RWPE2 (cell line): ENCODE measurements at regions not wholly inside any gene's neighbourhood (a gene's known extent, or its start where the extent isn't known, plus 50 kb on each side); places are given as distances from the start of the nearest gene placed in this dataset.
A peak's percentile ranks its signal among the peaks of the same experiment; 100 is the strongest.

ENCODE experiments used
- ATAC-seq: fragments of 200-7000 bp; cut with Tn5 transposase; 3 replicates; pipeline ENCODE4 v1.9.1; 2021; ENCODE audit warnings: low read depth
- DNase-seq: peaks from one replicate; pipeline ENCODE4 v3.0.0-alpha.2; 2020; ENCODE audit warnings: low spot score
- H3K27ac ChIP-seq: fragments of 450-650 bp; 2 replicates; pipeline ENCODE4 v1.5.1; 2017; ENCODE audit warnings: mild to moderate bottlenecking; ENCODE audit not compliant: poor library complexity, severe bottlenecking
- H3K27me3 ChIP-seq: fragments of 250-450 bp; sonication (Bioruptor Pico); 2 replicates; pipeline ENCODE4 v1.5.1; 2021; ENCODE audit warnings: mild to moderate bottlenecking, moderate library complexity; ENCODE audit not compliant: insufficient read depth, poor library complexity, severe bottlenecking
- H3K36me3 ChIP-seq: fragments of 250-450 bp; sonication (Bioruptor Pico); 2 replicates; pipeline ENCODE4 v1.5.1; 2020; ENCODE audit warnings: low read depth, mild to moderate bottlenecking, moderate library complexity
- H3K4me1 ChIP-seq: fragments of 250-450 bp; sonication (Bioruptor Pico); 2 replicates; pipeline ENCODE4 v1.5.1; 2021; ENCODE audit warnings: mild to moderate bottlenecking, moderate library complexity; ENCODE audit not compliant: insufficient read depth, poor library complexity, severe bottlenecking
- H3K4me3 ChIP-seq: fragments of 250-450 bp; sonication (Bioruptor Pico); 2 replicates; pipeline ENCODE4 v1.5.1; 2021; ENCODE audit warnings: mild to moderate bottlenecking, moderate library complexity; ENCODE audit not compliant: severe bottlenecking
- H3K9me3 ChIP-seq: fragments of 250-450 bp; sonication (Bioruptor Pico); 2 replicates; pipeline ENCODE4 v1.5.1; 2021; ENCODE audit warnings: mild to moderate bottlenecking, moderate library complexity; ENCODE audit not compliant: severe bottlenecking
- TF ChIP-seq, protein P1 (sequence below): fragments of 450-650 bp; IDR thresholded peaks from one replicate; pipeline ENCODE4 v1.5.1; 2017; ENCODE audit warnings: mild to moderate bottlenecking, moderate library complexity; ENCODE audit not compliant: poor library complexity, severe bottlenecking

- H3K36me3 ChIP-seq: no peaks in the 10 kb centered on the region
- H3K9me3 ChIP-seq: no peaks in the 10 kb centered on the region
- no peak for DNase-seq
- H3K27me3 ChIP-seq: no peaks in the 10 kb centered on the region
- peaks cover 26% of the 10 kb centered on the region for H3K4me1 ChIP-seq
- no peak overlapping the region for H3K4me3 ChIP-seq
- TF ChIP-seq, protein P1, sequence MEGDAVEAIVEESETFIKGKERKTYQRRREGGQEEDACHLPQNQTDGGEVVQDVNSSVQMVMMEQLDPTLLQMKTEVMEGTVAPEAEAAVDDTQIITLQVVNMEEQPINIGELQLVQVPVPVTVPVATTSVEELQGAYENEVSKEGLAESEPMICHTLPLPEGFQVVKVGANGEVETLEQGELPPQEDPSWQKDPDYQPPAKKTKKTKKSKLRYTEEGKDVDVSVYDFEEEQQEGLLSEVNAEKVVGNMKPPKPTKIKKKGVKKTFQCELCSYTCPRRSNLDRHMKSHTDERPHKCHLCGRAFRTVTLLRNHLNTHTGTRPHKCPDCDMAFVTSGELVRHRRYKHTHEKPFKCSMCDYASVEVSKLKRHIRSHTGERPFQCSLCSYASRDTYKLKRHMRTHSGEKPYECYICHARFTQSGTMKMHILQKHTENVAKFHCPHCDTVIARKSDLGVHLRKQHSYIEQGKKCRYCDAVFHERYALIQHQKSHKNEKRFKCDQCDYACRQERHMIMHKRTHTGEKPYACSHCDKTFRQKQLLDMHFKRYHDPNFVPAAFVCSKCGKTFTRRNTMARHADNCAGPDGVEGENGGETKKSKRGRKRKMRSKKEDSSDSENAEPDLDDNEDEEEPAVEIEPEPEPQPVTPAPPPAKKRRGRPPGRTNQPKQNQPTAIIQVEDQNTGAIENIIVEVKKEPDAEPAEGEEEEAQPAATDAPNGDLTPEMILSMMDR: no peak
- H3K27ac ChIP-seq: no peak overlapping the region
- ATAC-seq: no peak
Measured at GRCh38 chr16:51637770-51638094, 486.7 kb upstream of the SALL1 start.

DNA sequence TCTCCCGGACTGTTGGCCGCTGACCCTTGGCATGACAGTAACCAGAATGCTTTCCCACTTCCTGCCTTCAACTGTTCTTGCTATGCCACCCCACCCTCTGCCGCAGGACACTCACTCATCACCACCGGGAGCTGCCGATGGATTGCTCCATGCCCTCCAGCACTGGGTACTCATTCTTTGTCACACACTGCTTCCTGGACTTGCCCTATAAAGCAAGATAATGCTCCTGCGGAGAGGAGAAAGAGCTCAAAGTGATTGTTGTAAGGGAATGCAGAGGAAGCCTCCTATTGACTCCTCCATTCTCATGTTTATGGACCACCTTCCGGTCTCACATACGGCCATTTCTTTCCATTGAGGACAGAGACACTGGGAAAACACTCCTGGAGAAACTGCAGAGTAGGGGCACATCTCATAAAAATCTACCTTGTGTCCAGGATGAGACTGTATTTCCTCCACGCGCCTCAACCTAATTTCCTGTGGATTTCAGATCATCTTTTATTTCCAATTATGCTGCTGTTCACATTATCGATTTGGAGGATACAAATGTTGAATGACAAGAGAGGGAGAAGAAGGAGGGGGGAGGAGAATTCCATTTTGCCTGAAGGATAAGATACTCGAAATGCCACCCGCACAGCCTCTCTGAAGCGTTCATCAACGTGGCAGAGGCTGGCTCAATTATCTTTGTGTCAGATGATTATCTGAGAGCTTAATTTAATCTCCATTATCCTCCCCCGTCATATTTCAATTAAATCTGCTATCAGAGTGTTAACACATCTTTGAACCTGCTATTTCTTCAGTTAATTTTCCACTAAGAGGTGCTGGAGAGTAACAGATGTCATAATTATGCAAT, 486.1 kb upstream of the SALL1 start:
- H3K27ac ChIP-seq: peak overlapping the region; percentile 33
- peak; percentile 92 for ATAC-seq
- TF ChIP-seq, protein P1: no peak
- H3K9me3 ChIP-seq: no peaks in the 10 kb centered on the region
- DNase-seq: peak; percentile 73
- no peak overlapping the region for H3K4me3 ChIP-seq
- H3K36me3 ChIP-seq: no peaks in the 10 kb centered on the region
- peaks cover 26% of the 10 kb centered on the region for H3K4me1 ChIP-seq
- no peaks in the 10 kb centered on the region for H3K27me3 ChIP-seq

GRCh38 chr16:51635181-51635580, 484.1 kb upstream of the SALL1 start:
- TF ChIP-seq, protein P1: no peak
- no peak for DNase-seq
- H3K27me3 ChIP-seq: no peaks in the 10 kb centered on the region

DNA sequence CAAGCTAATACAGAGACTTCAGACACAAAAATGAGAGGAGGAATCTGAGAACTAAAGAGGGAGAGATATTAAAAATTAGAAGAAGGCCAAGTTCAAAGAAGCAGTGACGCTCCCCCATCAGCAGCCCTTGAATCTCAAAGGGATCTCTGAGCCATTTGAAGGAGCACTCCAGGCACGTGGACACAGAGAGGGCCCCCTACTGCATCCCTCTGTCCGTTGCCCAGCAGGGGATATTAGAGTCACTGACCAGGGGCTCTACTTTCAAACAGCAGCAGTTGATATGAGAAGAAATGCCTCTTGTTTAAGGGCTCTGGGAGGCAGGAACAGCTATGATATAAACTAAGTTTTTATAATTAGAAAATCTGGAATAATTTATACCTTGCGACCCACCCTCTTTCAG, 479.0 kb upstream of the SALL1 start:
- ATAC-seq (no peak), DNase-seq (no peak)
- H3K4me3 ChIP-seq: no peak overlapping the region
- no peaks in the 10 kb centered on the region for H3K9me3 ChIP-seq
- no peak overlapping the region for H3K27ac ChIP-seq
- no peaks in the 10 kb centered on the region for H3K36me3 ChIP-seq
- TF ChIP-seq, protein P1: no peak
- H3K27me3 ChIP-seq: no peaks in the 10 kb centered on the region
- no peaks in the 10 kb centered on the region for H3K4me1 ChIP-seq

More at GRCh38 chr16:51635181-51635580, 484.1 kb upstream of the SALL1 start:
- H3K9me3 ChIP-seq: no peaks in the 10 kb centered on the region
- H3K4me1 ChIP-seq: peaks cover 26% of the 10 kb centered on the region
- no peak overlapping the region for H3K4me3 ChIP-seq
- no peaks in the 10 kb centered on the region for H3K36me3 ChIP-seq
- ATAC-seq: no peak
- H3K27ac ChIP-seq: no peak overlapping the region

DNA sequence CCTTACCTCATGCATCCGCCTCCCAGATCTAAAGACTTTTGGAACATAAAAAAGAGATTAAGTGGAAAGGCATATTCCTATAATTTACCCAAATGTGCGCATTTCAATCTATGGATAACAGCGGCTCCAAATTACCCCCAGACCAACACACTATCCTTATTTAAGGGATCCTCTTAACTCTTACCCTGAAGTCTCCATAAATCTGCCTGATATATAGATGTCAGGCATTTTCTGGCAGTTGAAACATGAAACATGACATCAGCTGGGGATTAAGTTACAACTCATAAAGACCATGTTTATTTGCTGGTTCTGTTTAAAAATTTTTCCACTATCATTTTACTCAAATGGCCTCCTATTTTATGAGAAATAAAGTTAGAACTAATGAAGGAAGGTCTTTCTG, 478.5 kb upstream of the SALL1 start:
- no peaks in the 10 kb centered on the region for H3K4me1 ChIP-seq
- no peaks in the 10 kb centered on the region for H3K27me3 ChIP-seq
- no peak overlapping the region for H3K4me3 ChIP-seq
- H3K9me3 ChIP-seq: no peaks in the 10 kb centered on the region
- TF ChIP-seq, protein P1: no peak
- H3K36me3 ChIP-seq: no peaks in the 10 kb centered on the region
- no peak overlapping the region for H3K27ac ChIP-seq
- DNase-seq: no peak
- no peak for ATAC-seq
